GM23248 (cell line): ENCODE measurements at regions not wholly inside any gene's neighbourhood (a gene's known extent, or its start where the extent isn't known, plus 50 kb on each side); places are given as distances from the start of the nearest gene placed in this dataset.

Experiments used
- EZH2 ChIP-seq: fragments of 200-600 bp; sonication (generic); IDR thresholded peaks from 2 replicates; pipeline ENCODE4 v1.6.1; 2018; ENCODE audit warnings: antibody characterized with exemption, mild to moderate bottlenecking; ENCODE audit not compliant: insufficient read depth, poor library complexity, severe bottlenecking
- EZH2phosphoT487 ChIP-seq: fragments of 200-600 bp; sonication (generic); IDR thresholded peaks from 2 replicates; pipeline ENCODE4 v1.6.1; 2018; ENCODE audit warnings: antibody characterized with exemption, moderate library complexity, mild to moderate bottlenecking, low read depth; ENCODE audit not compliant: insufficient read depth

GRCh38 chr3:177471733-177472480 lies 274.6 kb upstream of the TBL1XR1 start:
- TF ChIP-seq EZH2 (no peak), EZH2phosphoT487 (no peak)
